GM12864 (cell line): ENCODE measurements at regions not wholly inside any gene's neighbourhood (a gene's known extent, or its start where the extent isn't known, plus 50 kb on each side); places are given as distances from the start of the nearest gene placed in this dataset.
"Not testable (repeated sequence)": the region's sequence is repeated elsewhere in the genome, so short reads cannot be mapped to it uniquely, and the experiment has no call there.

ENCODE experiments used
- DNase-seq: peaks from one replicate; pipeline ENCODE4 v3.0.0-alpha.2; 2011; ENCODE audit warnings: low read depth
- H3K4me3 ChIP-seq: 2 replicates; pipeline ENCODE4 v1.5.1; 2011; ENCODE audit warnings: mild to moderate bottlenecking, low read depth, low read length, control low read depth
- CTCF ChIP-seq: IDR thresholded peaks from 2 replicates; pipeline ENCODE4 v1.5.1; 2011; ENCODE audit warnings: low read depth, mild to moderate bottlenecking, moderate library complexity, low read length, control low read depth, inconsistent platforms; ENCODE audit errors: missing control alignments

GRCh38 chr12:53866727-53867126 is 71.9 kb upstream of the HOXC13 start:
- TF ChIP-seq CTCF = no peak
- DNase-seq = no peak

GRCh38 chr12:53867216-53868012 is 71.2 kb upstream of the HOXC13 start:
- H3K4me3 ChIP-seq = no peak overlapping the region
- no peak for TF ChIP-seq CTCF
- no peak for DNase-seq

More at GRCh38 chr12:53866727-53867126, 71.9 kb upstream of the HOXC13 start:
- H3K4me3 ChIP-seq = no peak overlapping the region

- no peak overlapping the region for H3K4me3 ChIP-seq
- no peak for DNase-seq
- no peak for TF ChIP-seq CTCF
These were observed 70.1 kb upstream of the HOXC13 start for GRCh38 chr12:53868511-53868986.

DNA sequence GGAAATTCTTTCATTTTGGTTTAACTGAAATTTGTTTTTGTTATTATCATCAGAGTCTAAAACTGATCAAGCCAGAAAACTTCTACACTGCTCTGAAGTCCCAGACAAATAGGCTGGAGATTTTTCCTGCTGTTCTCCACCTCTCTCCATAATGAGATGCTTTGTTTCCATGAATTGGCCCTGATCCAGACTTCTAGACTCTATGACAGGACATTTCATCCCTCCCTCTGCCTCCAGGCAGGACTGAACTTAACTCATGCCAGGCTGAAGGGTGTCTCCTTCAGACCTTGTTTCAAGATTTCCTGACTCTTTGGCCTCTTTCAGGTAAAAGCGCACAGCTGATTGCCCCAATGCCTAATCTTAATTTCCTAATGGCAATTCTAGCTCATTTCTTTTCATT is 69.1 kb upstream of the HOXC13 start:
- no peak for TF ChIP-seq CTCF
- H3K4me3 ChIP-seq = no peak overlapping the region
- no peak for DNase-seq

GRCh38 chr12:53870117-53870516 is 68.5 kb upstream of the HOXC13 start:
- peak; percentile 3 for TF ChIP-seq CTCF
- no peak overlapping the region for H3K4me3 ChIP-seq
- DNase-seq = no peak

DNA sequence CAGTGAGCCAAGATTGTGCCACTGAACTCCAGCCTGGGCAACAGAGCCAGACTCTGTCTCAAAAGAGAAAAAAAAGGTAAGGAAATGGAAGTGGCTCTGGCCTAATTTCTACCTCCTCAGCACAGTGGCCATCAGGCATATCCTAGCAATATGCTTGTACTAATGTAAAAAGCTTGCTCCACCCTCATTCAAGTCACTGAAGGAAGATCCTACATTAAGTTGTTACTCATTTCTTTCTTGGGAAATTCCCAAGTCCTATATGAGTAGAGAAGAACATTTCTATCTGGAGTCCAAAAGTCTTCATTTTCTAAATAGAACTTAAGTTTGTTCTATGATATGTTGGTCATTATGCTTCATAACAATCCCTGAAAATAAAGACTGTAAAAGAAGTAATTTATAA is 67.3 kb upstream of the HOXC13 start:
- no peak overlapping the region for H3K4me3 ChIP-seq
- TF ChIP-seq CTCF = no peak
- DNase-seq = no peak

DNA sequence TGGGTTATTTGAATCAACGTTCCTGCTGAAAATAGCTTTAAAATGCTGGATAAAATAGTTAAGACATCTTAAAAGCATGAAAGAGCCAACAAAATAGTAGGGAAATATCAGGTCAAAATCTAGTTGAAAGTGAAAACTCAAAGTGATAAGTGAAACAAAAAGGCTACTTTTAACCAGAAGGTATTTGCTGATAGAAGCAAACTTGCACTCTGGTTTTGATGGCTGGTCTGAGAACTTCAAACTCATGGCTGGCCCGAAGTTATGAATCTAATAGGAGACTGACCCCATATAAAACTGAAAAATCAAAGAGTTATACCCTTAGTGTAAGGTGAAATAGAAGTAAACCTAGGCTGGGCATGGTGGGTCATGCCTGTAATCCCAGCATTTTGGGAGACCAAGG is 66.3 kb upstream of the HOXC13 start:
- no peak for TF ChIP-seq CTCF
- no peak overlapping the region for H3K4me3 ChIP-seq
- no peak for DNase-seq

GRCh38 chr12:53877961-53878360 is 60.7 kb upstream of the HOXC13 start:
- not testable (repeated sequence) for DNase-seq

More at GRCh38 chr12:53877961-53878360, 60.7 kb upstream of the HOXC13 start:
- not testable (repeated sequence) for H3K4me3 ChIP-seq
